HG02885 (cell line): ENCODE measurements at regions not wholly inside any gene's neighbourhood (a gene's known extent, or its start where the extent isn't known, plus 50 kb on each side); places are given as distances from the start of the nearest gene placed in this dataset.
"Not testable (repeated sequence)": the region's sequence is repeated elsewhere in the genome, so short reads cannot be mapped to it uniquely, and the experiment has no call there.

ENCODE experiments used
- ATAC-seq: cut with Tn5 transposase; IDR thresholded peaks from one replicate; pipeline ENCODE4 v1.9.1; 2021; ENCODE audit warnings: mild to moderate bottlenecking; ENCODE audit not compliant: unreplicated experiment, poor library complexity

DNA sequence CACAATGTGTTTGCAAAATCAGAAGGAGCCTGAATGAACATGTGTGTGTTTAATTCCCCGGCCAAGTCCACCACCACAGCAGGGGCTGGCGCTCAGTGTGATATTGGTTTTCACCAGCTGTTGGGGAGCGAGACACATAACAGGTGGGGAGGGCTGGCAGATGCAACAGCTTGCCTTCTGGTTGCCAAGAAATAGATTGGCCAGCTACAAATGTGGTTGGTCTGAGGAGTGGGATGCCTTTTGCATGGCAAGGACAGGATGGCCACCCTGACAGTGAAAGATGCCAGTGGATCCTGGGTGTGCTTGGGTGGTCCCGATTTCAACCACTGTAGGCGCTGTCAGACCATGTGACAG is 292.5 kb upstream of the FZD8 start:
- ATAC-seq, result no peak

DNA sequence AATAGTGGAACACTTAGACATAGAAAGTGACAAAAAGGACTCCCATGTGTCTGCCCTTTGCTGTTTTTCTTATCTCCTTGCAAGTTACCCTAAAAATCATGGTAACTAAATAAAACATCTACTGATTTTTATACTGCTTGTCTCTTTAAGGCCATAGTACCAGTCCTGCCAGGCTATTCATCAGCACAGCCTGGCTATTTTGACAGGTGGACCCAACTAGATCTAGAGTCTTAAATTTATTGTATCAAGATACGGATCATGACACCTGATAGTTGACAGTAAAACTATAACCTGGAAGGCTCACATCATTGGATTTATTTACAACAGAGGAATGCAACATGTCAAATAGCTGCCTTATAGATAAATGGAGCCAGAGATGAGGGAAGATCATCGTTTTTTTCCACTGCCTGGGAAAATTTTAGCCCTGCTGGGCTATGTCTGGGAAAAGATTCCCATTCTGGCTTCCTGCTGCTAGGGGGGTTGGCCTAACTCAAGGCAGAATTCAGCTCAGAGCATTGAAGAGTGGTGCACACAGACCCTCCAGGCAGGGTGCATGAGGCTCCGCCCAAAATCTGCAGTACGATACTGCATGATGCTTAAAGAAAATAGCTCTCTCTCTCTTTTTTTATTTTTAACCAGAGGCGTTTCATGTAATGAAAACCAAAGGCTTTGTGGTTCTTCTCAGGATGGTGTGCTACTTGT is 292.0 kb upstream of the FZD8 start:
- ATAC-seq, result no peak

DNA sequence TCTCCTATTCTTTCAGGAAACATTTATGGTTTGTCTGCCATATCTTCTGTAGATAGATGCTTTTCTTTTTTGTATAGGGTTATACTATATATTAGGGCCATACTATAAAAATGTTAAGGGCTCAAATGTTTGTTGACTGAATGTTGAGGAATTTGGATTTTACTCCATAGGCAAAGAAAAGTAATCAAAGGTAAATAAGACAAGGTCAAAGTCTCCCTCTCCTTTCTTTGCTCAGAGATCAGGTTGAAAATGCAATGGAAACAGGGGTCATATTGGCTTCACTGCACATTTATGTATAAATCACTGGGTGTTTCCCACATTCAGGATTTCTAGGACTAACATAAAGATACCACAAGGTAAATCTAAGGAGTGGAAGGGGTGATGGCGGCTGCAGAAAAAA is 291.4 kb upstream of the FZD8 start:
- no peak for ATAC-seq

DNA sequence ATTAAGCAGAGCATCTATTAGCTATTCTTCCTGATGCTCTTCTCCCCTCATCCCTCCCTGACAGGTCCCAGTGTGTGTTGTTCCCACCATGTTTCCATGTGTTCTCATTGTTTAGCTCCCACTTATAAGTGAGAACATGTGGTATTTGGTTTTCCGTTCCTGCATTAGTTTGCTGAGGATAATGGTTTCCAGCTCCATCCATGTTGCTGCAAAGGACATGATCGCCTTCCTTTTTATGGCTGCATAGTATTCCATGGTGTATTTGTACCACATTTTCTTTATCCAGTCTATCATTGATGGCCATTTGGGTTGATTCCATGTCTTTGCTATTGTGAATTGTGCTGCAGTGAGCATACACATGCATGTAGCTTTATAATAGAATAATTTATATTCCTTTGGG is 287.9 kb upstream of the FZD8 start:
- ATAC-seq, result not testable (repeated sequence)

DNA sequence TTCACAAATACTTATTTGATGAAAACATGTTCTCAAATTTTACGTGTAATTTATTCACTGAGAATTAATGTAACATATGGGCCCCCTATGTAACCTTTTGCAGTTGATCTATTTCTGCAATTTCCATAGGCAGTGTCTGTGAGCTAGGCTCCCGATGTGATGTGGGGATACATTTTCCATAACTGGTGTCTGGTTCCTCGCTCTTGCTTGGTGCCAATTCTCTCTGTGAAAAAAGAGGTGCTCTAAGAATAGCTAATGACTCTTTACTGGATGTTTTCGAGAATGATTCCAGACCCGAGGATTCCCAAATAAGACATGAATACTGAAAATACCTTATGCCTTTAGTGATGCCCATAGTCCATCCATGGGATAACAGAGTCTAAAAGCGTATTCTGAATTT is 286.7 kb upstream of the FZD8 start:
- no peak for ATAC-seq

DNA sequence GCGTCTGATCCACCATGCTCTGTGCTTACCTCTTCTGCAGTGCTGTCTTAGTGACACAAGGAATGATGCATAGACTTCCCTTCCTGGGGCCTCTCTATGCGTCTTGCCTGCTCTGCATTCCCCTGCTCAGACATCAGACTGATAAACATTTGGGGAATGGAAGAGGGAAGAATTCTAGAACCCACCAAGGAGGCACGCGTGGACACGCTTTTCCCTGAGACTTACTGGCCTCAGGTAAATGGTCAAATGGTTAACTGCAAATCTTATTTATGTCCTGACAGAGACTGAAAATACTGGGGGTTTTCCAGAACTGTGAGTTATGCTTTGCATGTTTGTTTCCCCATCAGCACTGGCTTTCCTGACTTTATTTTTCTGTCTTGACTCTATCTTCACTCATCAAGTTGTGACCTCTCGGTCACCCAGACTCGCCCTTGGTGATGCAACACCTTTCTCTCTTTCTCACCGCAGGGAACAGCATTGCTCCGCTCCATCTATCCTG is 285.9 kb upstream of the FZD8 start:
- ATAC-seq, result no peak

DNA sequence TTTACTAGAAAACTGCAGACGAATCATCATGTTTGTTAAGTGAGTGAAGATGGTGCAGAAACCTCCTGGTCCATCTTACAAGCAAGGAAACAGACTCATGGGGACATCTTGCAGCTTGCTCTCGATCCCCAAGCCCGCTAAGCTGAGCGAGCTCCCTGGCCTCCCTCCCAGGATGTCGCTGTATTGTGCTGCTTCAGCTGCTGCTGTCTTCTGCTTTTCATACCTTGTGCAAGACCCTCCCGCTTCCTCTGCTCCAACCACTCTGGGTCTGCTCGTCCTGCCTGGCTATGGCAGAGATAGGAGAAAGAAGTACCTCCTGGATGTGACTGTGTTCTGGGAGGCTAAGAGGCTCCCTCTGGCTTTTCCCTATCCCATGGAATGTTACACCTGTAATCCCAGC is 285.2 kb upstream of the FZD8 start:
- no peak for ATAC-seq

DNA sequence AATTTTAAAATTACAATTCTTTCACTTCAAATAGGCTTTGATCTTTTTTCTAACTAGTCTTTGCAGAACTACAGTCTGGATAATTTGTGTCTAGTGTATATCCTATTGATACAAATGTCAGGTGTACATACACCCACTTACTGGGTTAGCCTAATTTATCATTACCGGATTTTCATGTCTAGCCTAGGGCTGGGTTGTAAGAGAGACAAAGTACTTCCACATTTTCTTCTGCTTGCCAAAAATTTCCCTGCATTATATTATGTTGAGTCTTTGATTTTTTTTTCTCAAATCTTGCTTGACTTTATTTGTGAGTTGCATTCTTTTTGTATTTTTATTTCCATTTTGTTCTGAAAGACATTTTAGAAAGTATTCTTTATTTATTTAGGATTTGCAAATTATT is 284.8 kb upstream of the FZD8 start:
- ATAC-seq, result no peak

DNA sequence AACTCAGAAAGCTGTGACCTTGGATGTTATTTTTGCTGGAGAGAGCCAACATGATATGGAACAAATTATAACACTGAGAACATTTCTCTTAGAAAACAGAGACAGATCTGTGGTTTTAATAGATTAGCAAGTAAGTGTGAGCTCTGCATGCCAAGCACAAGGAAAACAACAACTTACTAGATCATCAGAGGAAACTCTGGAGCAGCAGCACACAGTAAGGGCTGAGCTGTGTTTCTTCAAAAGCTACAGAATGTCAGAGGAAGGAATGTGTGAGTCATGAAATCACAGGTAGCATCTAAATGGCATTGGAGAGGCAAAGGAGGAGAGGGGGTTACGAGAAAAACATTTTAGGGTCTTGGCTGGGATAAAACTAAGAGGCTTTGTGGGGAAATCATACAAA is 283.4 kb upstream of the FZD8 start:
- ATAC-seq, result no peak

DNA sequence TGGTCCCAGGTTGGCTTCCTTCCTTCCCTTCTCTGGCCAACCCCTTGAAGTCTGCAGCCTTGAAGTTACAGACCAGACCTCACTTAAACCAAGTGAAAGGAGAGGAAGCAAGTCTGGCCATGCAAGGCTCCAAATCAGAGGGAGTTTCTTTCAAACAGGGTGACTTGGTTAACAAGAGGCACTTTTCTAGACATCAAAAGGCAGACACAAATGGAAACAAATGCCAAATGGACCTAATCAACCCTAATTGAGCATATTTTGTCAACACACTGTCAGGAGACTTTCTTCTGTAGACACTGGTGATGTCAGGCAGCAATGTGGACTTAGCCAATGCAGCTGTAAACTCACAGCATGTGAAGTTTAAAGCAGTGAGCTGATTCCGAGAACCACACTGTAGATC is 282.7 kb upstream of the FZD8 start:
- no peak for ATAC-seq

DNA sequence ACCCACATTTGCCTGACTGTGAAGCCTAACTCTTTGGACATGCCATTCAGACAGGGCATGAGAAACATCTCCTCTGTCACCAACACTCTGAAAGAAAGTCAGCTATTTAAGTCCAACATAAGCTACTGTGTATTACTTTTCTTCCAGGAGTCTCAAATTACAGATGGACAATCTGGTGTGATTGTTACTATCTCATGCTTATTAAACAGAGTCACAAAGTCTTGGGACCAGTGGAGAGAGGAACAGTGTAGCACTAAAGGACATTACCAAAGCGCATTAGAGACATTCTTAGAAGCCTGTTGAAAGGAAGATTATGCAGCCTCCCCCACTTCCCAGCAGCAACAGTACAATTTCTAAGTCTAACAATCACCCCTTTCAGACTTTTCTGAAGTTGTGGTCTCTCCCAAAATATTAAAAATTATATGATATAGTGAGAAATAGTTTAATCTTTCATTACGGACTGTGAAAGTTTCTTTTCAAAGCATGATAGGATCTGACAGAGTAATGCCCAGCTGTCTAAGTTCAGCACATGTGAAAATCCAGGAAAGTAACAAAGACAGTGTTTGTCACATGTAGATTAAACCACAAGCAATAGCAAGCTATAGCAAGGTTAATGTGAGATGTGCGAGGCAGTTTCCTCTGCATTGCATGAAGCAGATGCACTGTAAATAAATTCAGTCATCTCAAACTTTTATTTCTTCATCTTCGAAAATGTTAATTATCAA is 280.9 kb upstream of the FZD8 start:
- ATAC-seq, result no peak

DNA sequence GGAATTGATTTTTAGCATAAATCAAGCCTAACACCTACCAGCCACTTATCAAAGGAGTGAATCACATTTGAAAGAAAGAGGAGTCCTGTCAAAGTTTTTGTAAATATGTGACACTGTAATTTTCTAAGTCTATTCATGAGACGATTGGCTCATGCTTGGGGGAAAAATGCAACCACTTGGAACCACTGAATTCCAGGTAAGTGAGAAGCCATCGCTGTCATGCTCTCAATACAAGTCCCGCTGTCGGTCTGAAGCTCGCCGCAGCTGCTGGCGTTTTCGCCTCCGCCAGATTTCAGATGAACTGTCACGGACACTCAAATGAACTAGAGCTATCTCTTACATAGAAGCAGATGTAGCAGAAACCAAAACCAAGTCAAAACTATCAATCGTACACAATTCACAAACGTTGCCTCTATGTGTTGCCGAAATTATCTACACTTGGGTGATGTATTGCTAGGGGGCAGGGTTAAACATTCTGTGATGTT is 279.8 kb upstream of the FZD8 start:
- no peak for ATAC-seq

DNA sequence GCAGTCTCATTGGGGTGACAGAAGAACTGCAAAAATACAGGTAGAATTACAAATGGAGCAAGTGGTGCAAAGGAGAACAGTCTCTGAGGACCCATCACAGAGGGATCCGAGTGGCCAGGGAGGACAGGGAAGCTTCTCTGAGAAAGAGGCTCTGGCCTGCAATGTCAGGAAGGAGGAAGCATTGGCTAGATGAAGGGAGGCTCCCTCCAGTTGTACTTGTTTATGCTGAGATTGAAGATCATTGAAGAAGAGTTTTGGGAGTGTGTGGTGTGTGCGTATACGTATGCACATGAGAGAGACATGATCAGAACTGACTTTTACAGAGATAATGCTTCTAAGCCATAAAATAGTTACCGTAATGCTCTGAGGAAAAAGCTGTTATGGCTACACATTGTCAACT is 274.7 kb upstream of the FZD8 start:
- ATAC-seq, result no peak

DNA sequence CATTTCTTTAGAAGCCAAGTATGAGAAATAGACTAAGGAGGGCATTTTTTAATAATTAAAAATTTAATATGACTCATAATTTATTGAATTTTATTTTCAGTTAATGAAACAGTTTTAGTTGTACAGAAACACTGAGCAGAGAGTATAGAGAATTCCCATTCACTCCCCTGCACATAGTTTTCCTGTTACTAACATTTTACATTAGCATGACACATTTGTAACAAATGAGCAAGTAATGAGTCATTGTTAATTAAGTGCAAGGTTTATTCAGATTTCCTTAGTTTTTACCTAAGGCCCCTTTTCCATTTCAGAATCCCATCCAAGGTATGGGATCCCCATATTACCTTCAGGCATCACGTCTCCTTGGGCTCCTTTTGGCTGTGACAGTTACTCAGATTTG is 271.5 kb upstream of the FZD8 start:
- no peak for ATAC-seq

DNA sequence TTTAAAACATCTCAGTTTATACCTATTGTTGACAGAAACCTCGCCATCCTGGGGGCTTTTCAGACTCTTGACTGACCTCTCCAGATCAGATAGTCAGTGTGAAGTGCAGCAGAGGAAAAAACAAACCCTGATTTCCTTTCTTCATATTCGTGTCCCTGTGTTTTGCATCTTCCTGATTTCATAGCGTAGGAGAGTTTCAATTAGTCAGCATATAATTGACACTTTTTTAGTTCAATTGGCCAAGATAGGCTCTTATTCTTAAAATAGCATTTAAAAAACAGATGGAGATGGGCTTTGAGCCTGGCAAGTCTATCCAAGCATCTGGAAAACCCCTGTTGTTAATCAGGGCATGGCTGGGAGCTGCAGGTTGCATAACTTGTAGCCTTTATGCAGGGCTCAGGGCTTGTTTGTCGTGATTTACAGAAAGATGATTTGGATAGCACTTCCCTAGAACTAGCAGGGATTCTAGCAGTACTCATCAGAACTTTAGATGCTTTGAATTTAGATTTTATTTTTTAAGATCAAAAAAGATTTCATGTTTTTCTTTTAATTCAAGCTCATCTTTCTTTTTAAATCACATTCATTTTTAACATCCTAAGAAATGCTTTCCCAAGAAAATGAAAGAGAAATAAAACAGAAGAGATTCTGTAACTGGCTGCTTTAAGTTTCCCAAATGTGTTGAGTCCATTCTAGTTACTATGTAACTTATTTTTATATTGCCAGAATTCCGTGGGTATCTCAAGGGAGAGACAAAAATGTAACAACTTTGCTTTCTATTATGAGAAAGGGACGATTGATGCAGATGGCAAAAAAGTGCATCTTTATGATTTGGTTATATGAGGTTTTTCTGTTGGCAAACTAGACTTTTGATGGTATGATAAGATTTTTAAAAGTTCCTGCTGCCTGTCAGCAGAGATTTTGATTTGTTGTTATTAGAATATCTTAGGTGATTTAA is 270.8 kb upstream of the FZD8 start:
- no peak for ATAC-seq

DNA sequence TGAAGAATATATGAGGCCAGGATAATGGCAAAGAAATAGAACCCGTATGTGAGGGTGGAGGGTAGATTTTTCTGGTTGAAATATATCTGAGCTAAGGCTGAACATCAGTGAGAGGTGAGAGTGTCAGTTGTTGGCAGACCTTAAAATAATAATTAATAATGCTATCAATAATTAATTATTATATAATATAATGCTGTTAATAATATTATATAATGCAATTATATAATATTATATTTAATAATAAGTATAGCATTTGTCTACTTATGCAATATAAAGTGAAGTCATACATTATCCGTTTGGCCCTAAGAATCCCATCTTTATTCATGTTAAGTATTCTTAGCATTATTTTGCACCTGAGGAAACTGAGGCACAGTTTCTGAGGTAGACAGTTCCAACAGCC is 269.9 kb upstream of the FZD8 start:
- ATAC-seq, result no peak

DNA sequence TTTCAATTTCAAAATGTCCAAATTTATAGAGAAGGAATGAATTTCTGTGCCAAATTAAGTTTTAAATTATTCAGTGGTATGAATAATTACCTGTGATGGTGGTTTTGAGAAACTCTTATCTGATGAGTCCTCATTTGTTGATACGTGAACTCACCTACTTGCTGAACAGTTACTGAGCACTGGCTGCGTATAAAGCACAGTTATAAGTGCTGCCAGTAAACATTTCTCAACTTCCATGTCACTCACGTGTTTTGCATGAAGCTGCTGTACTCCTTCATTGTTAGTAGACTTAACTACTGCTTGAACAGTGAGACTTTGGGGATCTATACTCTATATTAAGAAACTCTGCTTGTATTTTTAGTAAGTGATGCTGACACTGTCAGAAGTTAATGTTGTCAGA is 269.1 kb upstream of the FZD8 start:
- no peak for ATAC-seq

DNA sequence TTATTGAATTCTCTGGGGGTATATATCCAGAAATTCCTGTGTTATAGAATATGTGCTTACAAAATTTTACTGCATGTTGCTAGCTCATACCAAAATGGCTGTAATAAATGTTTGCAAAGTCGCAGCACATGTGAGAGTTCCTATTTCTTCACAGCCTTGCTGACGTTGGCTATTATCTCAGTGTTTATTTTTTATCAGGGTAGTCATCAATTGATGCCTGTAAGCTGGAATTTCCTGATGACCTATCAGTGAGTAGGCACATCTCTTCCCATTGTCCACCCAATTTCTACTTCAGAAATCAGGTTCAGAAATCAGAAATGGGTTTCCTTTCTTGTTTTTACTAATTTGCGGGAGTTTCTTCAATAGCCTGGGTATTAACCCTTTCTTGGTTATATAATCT is 268.1 kb upstream of the FZD8 start:
- ATAC-seq, result no peak

DNA sequence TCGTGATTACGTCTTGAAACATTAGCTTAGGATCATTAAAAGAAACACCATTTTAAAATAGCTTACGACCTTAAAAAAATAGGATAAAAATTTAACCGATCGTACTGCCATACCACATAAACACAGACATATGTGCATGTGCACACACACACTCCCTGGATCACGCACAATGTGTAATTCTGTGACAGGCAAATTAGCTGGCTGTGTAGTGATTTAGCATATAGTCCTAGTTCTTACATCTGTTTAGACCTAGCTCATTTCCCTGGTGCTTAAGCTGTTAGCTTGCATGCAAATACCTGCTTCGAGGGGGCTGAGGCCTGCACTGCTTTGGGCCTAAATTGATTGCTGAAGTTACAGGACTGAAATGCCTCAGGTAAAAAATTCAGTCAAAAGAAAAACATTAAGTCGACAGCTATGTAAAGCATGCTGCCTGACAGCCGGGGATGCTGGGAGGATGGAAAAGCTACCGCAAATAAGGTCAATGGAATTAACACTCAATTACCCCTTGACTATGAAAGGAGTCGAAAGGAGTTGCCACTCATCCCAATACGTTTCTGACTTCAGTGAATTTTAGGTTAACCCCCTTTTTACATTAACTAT is 267.1 kb upstream of the FZD8 start:
- no peak for ATAC-seq

DNA sequence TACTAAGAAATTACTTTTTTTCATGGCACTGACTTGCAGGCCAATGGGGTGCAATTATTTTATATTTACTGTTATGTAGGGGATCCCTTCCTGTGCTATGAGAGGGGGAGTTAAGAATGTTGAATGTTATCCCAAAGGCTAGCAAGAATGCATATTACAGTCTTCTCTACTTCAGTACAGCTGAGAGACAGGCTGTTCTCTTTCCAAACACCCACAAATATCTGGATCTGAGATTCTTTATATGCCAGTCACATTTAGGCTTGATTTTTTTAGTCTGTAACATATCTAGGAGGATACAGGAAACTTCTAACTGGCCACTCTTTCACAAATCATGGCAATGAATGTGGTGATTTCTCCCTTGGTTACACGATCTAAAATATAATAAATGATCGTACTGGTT is 266.4 kb upstream of the FZD8 start:
- no peak for ATAC-seq

DNA sequence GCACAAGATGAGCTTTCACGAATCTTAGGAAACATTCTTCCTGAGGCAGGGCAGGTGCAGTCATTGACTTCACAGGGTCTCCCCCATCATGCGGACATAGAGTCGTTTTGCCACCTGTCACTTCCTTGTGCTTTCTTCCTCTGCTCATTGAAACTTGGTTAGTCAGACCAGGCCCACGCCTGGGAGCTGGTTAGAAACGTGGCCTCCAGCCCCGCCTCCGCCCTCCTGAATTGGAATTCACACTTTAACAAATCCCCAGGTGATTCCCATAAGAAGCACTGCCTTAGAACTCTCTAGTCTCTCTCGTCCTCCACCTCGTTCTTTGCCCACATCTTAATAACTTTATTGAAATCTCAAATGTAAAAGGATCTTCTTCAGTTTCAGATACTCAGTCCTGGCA is 265.5 kb upstream of the FZD8 start:
- no peak for ATAC-seq
